Astrocyte of the hippocampus (primary cell): ENCODE measurements at regions not wholly inside any gene's neighbourhood (a gene's known extent, or its start where the extent isn't known, plus 50 kb on each side); places are given as distances from the start of the nearest gene placed in this dataset.
"Not testable (repeated sequence)": the region's sequence is repeated elsewhere in the genome, so short reads cannot be mapped to it uniquely, and the experiment has no call there.

Experiments
- DNase-seq: peaks from one replicate; pipeline ENCODE4 v3.0.0; 2011; ENCODE audit warnings: low read depth, low spot score

GRCh38 chr2:89294335-89294734 is 602.9 kb downstream of the RPIA start:
- not testable (repeated sequence) for DNase-seq

GRCh38 chr2:89296820-89297398 is 605.4 kb downstream of the RPIA start:
- not testable (repeated sequence) for DNase-seq

- DNase-seq = not testable (repeated sequence)
Measured at GRCh38 chr2:89299196-89299595, 607.7 kb downstream of the RPIA start.

GRCh38 chr2:89305623-89306022 is 614.1 kb downstream of the RPIA start:
- DNase-seq = not testable (repeated sequence)

GRCh38 chr2:89306869-89307637 is 615.6 kb downstream of the RPIA start:
- DNase-seq = not testable (repeated sequence)

- not testable (repeated sequence) for DNase-seq
Measured at GRCh38 chr2:89318990-89319389, 627.5 kb downstream of the RPIA start.

- DNase-seq = not testable (repeated sequence)
Measured at GRCh38 chr2:89325894-89326293, 634.4 kb downstream of the RPIA start.

GRCh38 chr2:89326455-89326854 is 635.0 kb downstream of the RPIA start:
- peak; percentile 0 for DNase-seq

- DNase-seq = not testable (repeated sequence)
Measured at GRCh38 chr2:89328790-89329189, 637.3 kb downstream of the RPIA start.
